Myocyte (in vitro differentiated cells): ENCODE measurements at regions not wholly inside any gene's neighbourhood (a gene's known extent, or its start where the extent isn't known, plus 50 kb on each side); places are given as distances from the start of the nearest gene placed in this dataset.
"Not testable (repeated sequence)": the region's sequence is repeated elsewhere in the genome, so short reads cannot be mapped to it uniquely, and the experiment has no call there.

Experiments used
- DNase-seq: peaks from one replicate; pipeline ENCODE4 v3.0.0-alpha.2; 2012; ENCODE audit warnings: low read depth

GRCh38 chr7:106382929-106383328 lies 98.1 kb upstream of the NAMPT start:
- no peak for DNase-seq

- DNase-seq: no peak
Measured at GRCh38 chr7:106382129-106382528, 97.3 kb upstream of the NAMPT start.

GRCh38 chr7:106381252-106381651 lies 96.5 kb upstream of the NAMPT start:
- no peak for DNase-seq

GRCh38 chr7:106377847-106378361 lies 93.1 kb upstream of the NAMPT start:
- DNase-seq: no peak

GRCh38 chr7:106376026-106376799 lies 91.4 kb upstream of the NAMPT start:
- no peak for DNase-seq

GRCh38 chr7:106375499-106375898 lies 90.7 kb upstream of the NAMPT start:
- no peak for DNase-seq

- DNase-seq: no peak
Measured at GRCh38 chr7:106374437-106374836, 89.7 kb upstream of the NAMPT start.

GRCh38 chr7:106372595-106373318 lies 88.0 kb upstream of the NAMPT start:
- no peak for DNase-seq

GRCh38 chr7:106372126-106372525 lies 87.3 kb upstream of the NAMPT start:
- no peak for DNase-seq

- DNase-seq: peak; percentile 31
Measured at GRCh38 chr7:106371629-106372028, 86.8 kb upstream of the NAMPT start.

GRCh38 chr7:106370542-106370941 lies 85.8 kb upstream of the NAMPT start:
- DNase-seq: no peak

GRCh38 chr7:106369816-106370215 lies 85.0 kb upstream of the NAMPT start:
- no peak for DNase-seq

- DNase-seq: peak; percentile 93
Measured at GRCh38 chr7:106369352-106369751, 84.6 kb upstream of the NAMPT start.

GRCh38 chr7:106367664-106368063 lies 82.9 kb upstream of the NAMPT start:
- DNase-seq: no peak

GRCh38 chr7:106367018-106367420 lies 82.2 kb upstream of the NAMPT start:
- no peak for DNase-seq

- no peak for DNase-seq
Measured at GRCh38 chr7:106365252-106366005, 80.6 kb upstream of the NAMPT start.

GRCh38 chr7:106362507-106362906 lies 77.7 kb upstream of the NAMPT start:
- DNase-seq: not testable (repeated sequence)

- no peak for DNase-seq
Measured at GRCh38 chr7:106358103-106358663, 73.4 kb upstream of the NAMPT start.

GRCh38 chr7:106357675-106358074 lies 72.9 kb upstream of the NAMPT start:
- DNase-seq: no peak

GRCh38 chr7:106354822-106355221 lies 70.0 kb upstream of the NAMPT start:
- DNase-seq: no peak

GRCh38 chr7:106353944-106354343 lies 69.2 kb upstream of the NAMPT start:
- DNase-seq: no peak
